ENCODE measurements at regions not wholly inside any gene's neighbourhood (a gene's known extent, or its start where the extent isn't known, plus 50 kb on each side); places are given as distances from the start of the nearest gene placed in this dataset.

DNA sequence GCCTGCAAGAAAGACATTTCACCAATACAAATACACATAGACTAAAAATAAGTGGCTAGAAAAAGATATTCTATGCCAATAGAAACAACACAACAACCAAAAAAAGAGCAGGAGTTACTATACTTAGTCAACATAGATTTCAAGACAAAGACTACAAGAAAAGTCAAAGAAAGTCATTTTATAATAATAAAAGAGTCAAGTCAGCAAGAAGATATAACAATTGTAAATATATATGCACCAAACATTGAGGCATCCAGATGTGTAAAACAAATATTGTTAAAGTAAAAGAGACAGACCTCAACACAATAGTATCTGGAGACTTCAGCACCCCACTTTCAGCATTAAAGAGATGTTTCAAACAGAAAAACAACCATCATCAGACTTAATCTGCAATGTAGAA, 104.6 kb downstream of the AMY1C start:
- TF ChIP-seq, protein P1, sequence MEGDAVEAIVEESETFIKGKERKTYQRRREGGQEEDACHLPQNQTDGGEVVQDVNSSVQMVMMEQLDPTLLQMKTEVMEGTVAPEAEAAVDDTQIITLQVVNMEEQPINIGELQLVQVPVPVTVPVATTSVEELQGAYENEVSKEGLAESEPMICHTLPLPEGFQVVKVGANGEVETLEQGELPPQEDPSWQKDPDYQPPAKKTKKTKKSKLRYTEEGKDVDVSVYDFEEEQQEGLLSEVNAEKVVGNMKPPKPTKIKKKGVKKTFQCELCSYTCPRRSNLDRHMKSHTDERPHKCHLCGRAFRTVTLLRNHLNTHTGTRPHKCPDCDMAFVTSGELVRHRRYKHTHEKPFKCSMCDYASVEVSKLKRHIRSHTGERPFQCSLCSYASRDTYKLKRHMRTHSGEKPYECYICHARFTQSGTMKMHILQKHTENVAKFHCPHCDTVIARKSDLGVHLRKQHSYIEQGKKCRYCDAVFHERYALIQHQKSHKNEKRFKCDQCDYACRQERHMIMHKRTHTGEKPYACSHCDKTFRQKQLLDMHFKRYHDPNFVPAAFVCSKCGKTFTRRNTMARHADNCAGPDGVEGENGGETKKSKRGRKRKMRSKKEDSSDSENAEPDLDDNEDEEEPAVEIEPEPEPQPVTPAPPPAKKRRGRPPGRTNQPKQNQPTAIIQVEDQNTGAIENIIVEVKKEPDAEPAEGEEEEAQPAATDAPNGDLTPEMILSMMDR (conservative IDR thresholded peaks at IDR 0.05; ENCODE audit: low read length), result no peak
- no peak for TF ChIP-seq EZH2phosphoT487 (IDR thresholded peaks at IDR 0.05; ENCODE audit: borderline replicate concordance)
- Histone ChIP-seq H2AFZ (ENCODE audit: low read length) (no peak overlapping the region), H3F3A (ENCODE audit: low read depth) (no peaks in the 10 kb centered on the region), H3K9me2 (replicated peaks; ENCODE audit: low read depth, low read length) (no peaks in the 10 kb centered on the region), H3K4me1 (ENCODE audit: insufficient read depth, low read length, poor library complexity, severe bottlenecking) (no peaks in the 10 kb centered on the region), H3K9ac (ENCODE audit: low read depth, low read length, poor library complexity, severe bottlenecking) (no peak overlapping the region), H3K4me3 (ENCODE audit: low read length, poor library complexity, severe bottlenecking) (no peak overlapping the region), H3K4me2 (ENCODE audit: low read depth, low read length, poor library complexity, severe bottlenecking) (no peak overlapping the region), H4K20me1 (ENCODE audit: insufficient read depth, low read length, poor library complexity, severe bottlenecking) (no peaks in the 10 kb centered on the region), H3K36me3 (ENCODE audit: insufficient read depth, low read length) (no peaks in the 10 kb centered on the region), H3K9me3 (ENCODE audit: insufficient read depth, low read depth, low read length) (no peaks in the 10 kb centered on the region), H3K79me2 (ENCODE audit: insufficient read depth, low read length) (no peaks in the 10 kb centered on the region), H3K27me3 (ENCODE audit: insufficient read depth, low read length, poor library complexity, severe bottlenecking) (no peaks in the 10 kb centered on the region)

DNA sequence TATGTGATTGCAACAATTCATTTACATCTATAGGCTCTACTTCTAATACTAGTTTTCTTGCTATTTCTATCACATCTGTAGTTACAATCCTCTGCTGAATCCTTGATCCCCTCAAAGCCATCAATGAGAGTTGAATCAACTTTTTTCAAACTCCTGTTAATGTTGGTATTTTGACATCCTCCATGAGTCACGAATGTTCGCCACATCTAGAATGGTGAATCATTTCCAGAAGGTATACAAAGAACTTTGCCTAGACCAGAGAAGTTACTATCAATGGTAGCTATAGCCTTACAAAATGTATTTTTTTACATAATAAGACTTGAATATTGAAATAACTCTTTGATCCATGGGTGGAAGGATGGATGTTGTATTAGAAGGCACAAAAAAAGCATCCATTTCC, 110.0 kb downstream of the AMY1C start:
- Histone ChIP-seq H3K9ac (ENCODE audit: low read depth, low read length, poor library complexity, severe bottlenecking) (no peak overlapping the region), H3K4me3 (ENCODE audit: low read length, poor library complexity, severe bottlenecking) (no peak overlapping the region), H3K4me1 (ENCODE audit: insufficient read depth, low read length, poor library complexity, severe bottlenecking) (no peaks in the 10 kb centered on the region), H3K9me3 (ENCODE audit: insufficient read depth, low read depth, low read length) (no peaks in the 10 kb centered on the region), H3K36me3 (ENCODE audit: insufficient read depth, low read length) (no peaks in the 10 kb centered on the region), H4K20me1 (ENCODE audit: insufficient read depth, low read length, poor library complexity, severe bottlenecking) (no peaks in the 10 kb centered on the region), H3K27me3 (ENCODE audit: insufficient read depth, low read length, poor library complexity, severe bottlenecking) (no peaks in the 10 kb centered on the region), H2AFZ (ENCODE audit: low read length) (no peak overlapping the region), H3K79me2 (ENCODE audit: insufficient read depth, low read length) (no peaks in the 10 kb centered on the region), H3F3A (ENCODE audit: low read depth) (no peaks in the 10 kb centered on the region), H3K9me2 (replicated peaks; ENCODE audit: low read depth, low read length) (no peaks in the 10 kb centered on the region), H3K4me2 (ENCODE audit: low read depth, low read length, poor library complexity, severe bottlenecking) (no peak overlapping the region)
- TF ChIP-seq EZH2phosphoT487 (IDR thresholded peaks at IDR 0.05; ENCODE audit: borderline replicate concordance), result no peak
- TF ChIP-seq, protein P1 (conservative IDR thresholded peaks at IDR 0.05; ENCODE audit: low read length), result no peak

DNA sequence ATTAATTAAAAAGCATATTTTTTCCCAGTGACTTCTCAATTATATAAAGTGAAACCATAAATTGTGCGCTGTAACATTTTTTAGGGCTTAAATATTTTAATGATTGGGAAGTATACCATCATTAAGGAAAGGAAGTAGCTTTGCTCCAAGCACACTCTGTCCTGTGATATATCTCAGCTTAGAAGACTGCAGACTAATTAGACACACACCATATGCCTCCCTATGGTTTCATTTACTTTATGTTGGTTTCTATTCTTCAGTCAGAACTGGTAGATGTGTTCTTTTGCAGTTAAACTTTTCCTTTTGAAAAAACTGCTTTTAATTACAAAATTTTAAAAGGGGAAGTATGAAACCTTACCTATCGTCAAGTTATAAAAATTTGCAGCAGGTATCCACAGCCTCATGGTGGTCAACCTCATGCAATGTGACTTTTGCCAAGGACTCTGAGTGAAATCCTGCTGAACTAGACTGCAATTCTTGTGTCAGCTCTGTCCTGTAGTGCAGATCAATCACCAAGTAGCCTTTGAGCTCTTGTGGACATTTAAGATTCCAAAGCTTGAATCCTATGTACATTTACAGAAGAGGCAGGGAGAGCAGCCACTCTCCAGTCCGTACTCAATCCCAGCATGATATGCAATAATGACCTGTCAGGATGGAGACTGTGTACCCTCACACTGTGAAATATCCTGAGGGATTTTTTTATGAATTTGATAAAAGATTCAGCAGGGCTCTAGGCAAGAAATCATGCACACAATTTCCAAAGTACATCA, 149.1 kb downstream of the AMY1C start:
- H3K4me1 ChIP-seq (ENCODE audit: insufficient read depth, low read length, poor library complexity, severe bottlenecking), result no peaks in the 10 kb centered on the region
- H3K9me2 ChIP-seq (replicated peaks; ENCODE audit: low read depth, low read length), result no peaks in the 10 kb centered on the region
- no peaks in the 10 kb centered on the region for H3K36me3 ChIP-seq (ENCODE audit: insufficient read depth, low read length)
- no peak overlapping the region for H3K4me2 ChIP-seq (ENCODE audit: low read depth, low read length, poor library complexity, severe bottlenecking)
- no peaks in the 10 kb centered on the region for H3K79me2 ChIP-seq (ENCODE audit: insufficient read depth, low read length)
- no peaks in the 10 kb centered on the region for H3K27me3 ChIP-seq (ENCODE audit: insufficient read depth, low read length, poor library complexity, severe bottlenecking)
- no peak overlapping the region for H3K9ac ChIP-seq (ENCODE audit: low read depth, low read length, poor library complexity, severe bottlenecking)
- no peaks in the 10 kb centered on the region for H3K9me3 ChIP-seq (ENCODE audit: insufficient read depth, low read depth, low read length)
- H4K20me1 ChIP-seq (ENCODE audit: insufficient read depth, low read length, poor library complexity, severe bottlenecking), result no peaks in the 10 kb centered on the region
- H2AFZ ChIP-seq (ENCODE audit: low read length), result no peak overlapping the region
- H3K4me3 ChIP-seq (ENCODE audit: low read length, poor library complexity, severe bottlenecking), result no peak overlapping the region
- no peak for TF ChIP-seq EZH2phosphoT487 (IDR thresholded peaks at IDR 0.05; ENCODE audit: borderline replicate concordance)
- TF ChIP-seq, protein P1 (conservative IDR thresholded peaks at IDR 0.05; ENCODE audit: low read length), result no peak
- no peaks in the 10 kb centered on the region for H3F3A ChIP-seq (ENCODE audit: low read depth)
